ENCODE measurements at regions not wholly inside any gene's neighbourhood (a gene's known extent, or its start where the extent isn't known, plus 50 kb on each side); places are given as distances from the start of the nearest gene placed in this dataset.

DNA sequence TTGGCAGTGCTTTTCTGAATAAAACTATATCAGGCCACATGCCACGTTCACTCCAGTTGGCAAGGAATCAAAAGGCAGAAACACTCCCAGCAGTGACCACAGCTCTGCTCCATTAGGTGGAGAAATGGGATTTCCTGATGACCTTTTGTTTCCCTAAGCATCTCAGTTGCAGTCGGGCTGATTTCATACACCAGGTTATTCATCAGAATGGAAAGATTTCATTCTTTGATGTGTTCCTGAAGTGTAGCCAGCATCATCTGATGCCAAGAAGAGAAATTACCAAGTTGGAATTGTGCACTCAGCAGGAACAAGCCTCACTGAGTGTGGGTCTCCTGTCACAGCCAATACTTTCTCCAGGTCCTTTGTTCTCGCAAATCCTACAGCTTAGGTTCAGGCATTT lies 193.7 kb downstream of the SPATA18 start:
- H3K14ac ChIP-seq (ENCODE audit: insufficient read length), result no peak overlapping the region
- 89% methylated on average over 3 of the region's 3 CpGs; no CpG with 5 or more reads in 1 of the 2 experiments for WGBS, 2 experiments (ENCODE audit: extremely low coverage in 1 of 2, insufficient coverage in 1 of 2, insufficient read length in 1 of 2, insufficient replicate concordance in 2 of 2, low coverage in 1 of 2, low lambda C conversion rate in 2 of 2, missing lambda C conversion rate in 1 of 2)
- no peak overlapping the region for H2BK20ac ChIP-seq (ENCODE audit: low read length)
- TF ChIP-seq, protein P1, sequence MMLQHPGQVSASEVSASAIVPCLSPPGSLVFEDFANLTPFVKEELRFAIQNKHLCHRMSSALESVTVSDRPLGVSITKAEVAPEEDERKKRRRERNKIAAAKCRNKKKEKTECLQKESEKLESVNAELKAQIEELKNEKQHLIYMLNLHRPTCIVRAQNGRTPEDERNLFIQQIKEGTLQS (IDR thresholded peaks at IDR 0.05; ENCODE audit: insufficient read depth, low read depth, low read length), result no peak
- TF ChIP-seq KDM1A (IDR thresholded peaks at IDR 0.05; ENCODE audit: borderline replicate concordance, low read length) (no peak), SP4 (IDR thresholded peaks at IDR 0.05; ENCODE audit: low read length) (no peak), CHD2 (IDR thresholded peaks at IDR 0.05; ENCODE audit: low read length) (no peak), FOSL1 (IDR thresholded peaks at IDR 0.05; ENCODE audit: insufficient read depth, low read depth, low read length) (no peak), ASH2L (IDR thresholded peaks at IDR 0.05; ENCODE audit: low read length) (no peak)
- H3K27ac ChIP-seq (ENCODE audit: low read depth, low read length), result no peak overlapping the region
- no peaks in the 10 kb centered on the region for H3K27me3 ChIP-seq (replicated peaks in 1 of 4; ENCODE audit: control insufficient read depth in 3 of 4, extremely low read depth in 1 of 4, insufficient read depth in 3 of 4, low read length in 3 of 4)
- H3K18ac ChIP-seq (ENCODE audit: extremely low read depth, low read length), result no peak overlapping the region
- no peak overlapping the region for H2BK5ac ChIP-seq (ENCODE audit: low read depth, low read length)
- H2BK15ac ChIP-seq (ENCODE audit: low read length), result no peak overlapping the region
- ChIA-PET CTCF (ENCODE audit: partially characterized antibody) (no interaction called here), POLR2A (ENCODE audit: partially characterized antibody) (no interaction called here)
- H3K9me3 ChIP-seq (ENCODE audit: insufficient read depth in 2 of 2, low read depth in 1 of 2, low read length in 1 of 2), result no peaks in the 10 kb centered on the region
- FAIRE-seq, result no peak
- H3K79me2 ChIP-seq (ENCODE audit: control insufficient read depth in 1 of 2, insufficient read depth in 2 of 2, low read length in 2 of 2), result no peaks in the 10 kb centered on the region
- no peak overlapping the region for H3K9ac ChIP-seq (replicated peaks in 1 of 4; ENCODE audit: extremely low read depth in 1 of 4, low read depth in 3 of 4, low read length in 3 of 4)
- no peak overlapping the region for H2BK120ac ChIP-seq (replicated peaks; ENCODE audit: low read depth, low read length)
- H3K23ac ChIP-seq (ENCODE audit: insufficient read length), result no peak overlapping the region
- H4K5ac ChIP-seq (ENCODE audit: insufficient read length, low read depth, low read length), result no peak overlapping the region
- H3K4me2 ChIP-seq (ENCODE audit: insufficient read depth in 1 of 2, low read depth in 2 of 2, low read length in 2 of 2), result no peak overlapping the region
- no peaks in the 10 kb centered on the region for H3K36me3 ChIP-seq (ENCODE audit: control insufficient read depth in 2 of 4, insufficient read depth in 4 of 4, low read length in 3 of 4)
- no peak overlapping the region for H2BK12ac ChIP-seq (ENCODE audit: low read depth, low read length)
- peaks cover 0 to 7% (median 4%) of the 10 kb centered on the region in 4 experiments; a peak in 3 of 7 replicates for H3K4me1 ChIP-seq (replicated peaks in 1 of 4; ENCODE audit: control insufficient read depth in 3 of 4, insufficient read depth in 4 of 4, low read length in 3 of 4)
- H4K20me1 ChIP-seq (replicated peaks in 1 of 2; ENCODE audit: control insufficient read depth in 1 of 2, insufficient read depth in 2 of 2, low read length in 2 of 2), result no peaks in the 10 kb centered on the region
- H2AK5ac ChIP-seq (ENCODE audit: low read depth, low read length), result no peak overlapping the region
- H4K8ac ChIP-seq (ENCODE audit: extremely low read depth, insufficient read depth, low read length), result no peak overlapping the region
- H4K91ac ChIP-seq (replicated peaks; ENCODE audit: insufficient read length, low read length), result no peak overlapping the region
- H3K4ac ChIP-seq (replicated peaks; ENCODE audit: insufficient read length, low read depth, low read length), result no peak overlapping the region
- H3K23me2 ChIP-seq (ENCODE audit: low read depth, low read length), result no peaks in the 10 kb centered on the region
- no peaks in the 10 kb centered on the region for H3K79me1 ChIP-seq (ENCODE audit: low read depth, low read length)
- no peak for DNase-seq (ENCODE audit: low read depth in 1 of 2, low spot score in 2 of 2)
- H3K56ac ChIP-seq (replicated peaks; ENCODE audit: insufficient read length, low read depth, low read length), result no peak overlapping the region
- H3K4me3 ChIP-seq (ENCODE audit: extremely low read depth in 1 of 4, insufficient read depth in 2 of 4, low read depth in 3 of 4, low read length in 4 of 4), result no peak overlapping the region
- H2AFZ ChIP-seq (ENCODE audit: low read length), result no peak overlapping the region

Data from H1 (cell line).